Chondrocyte (in vitro differentiated cells): ENCODE measurements at regions not wholly inside any gene's neighbourhood (a gene's known extent, or its start where the extent isn't known, plus 50 kb on each side); places are given as distances from the start of the nearest gene placed in this dataset.

Experiments
- DNase-seq: peaks from one replicate; pipeline ENCODE4 v3.0.0; 2021; ENCODE audit warnings: mixed read lengths, low spot score
- H3K27ac Mint-ChIP-seq: one replicate; pipeline ENCODE4 v1.8.0; 2021; ENCODE audit warnings: mild to moderate bottlenecking, moderate library complexity, mixed read lengths; ENCODE audit not compliant: unreplicated experiment
- H3K27me3 Mint-ChIP-seq: 2 replicates; pipeline ENCODE4 v1.8.0; 2021; ENCODE audit warnings: low read depth, mixed read lengths
- H3K36me3 Mint-ChIP-seq: 2 replicates; pipeline ENCODE4 v1.8.0; 2021; ENCODE audit warnings: low read depth, mixed read lengths
- H3K4me1 Mint-ChIP-seq: 2 replicates; pipeline ENCODE4 v1.8.0; 2021; ENCODE audit warnings: low read depth, mild to moderate bottlenecking, mixed read lengths
- H3K4me3 Mint-ChIP-seq: one replicate; pipeline ENCODE4 v1.8.0; 2021; ENCODE audit warnings: mild to moderate bottlenecking, moderate library complexity, mixed read lengths; ENCODE audit not compliant: unreplicated experiment
- H3K9me3 Mint-ChIP-seq: 2 replicates; pipeline ENCODE4 v1.8.0; 2021; ENCODE audit warnings: low read depth, mixed read lengths
- CTCF ChIP-seq: fragments of 200-600 bp; sonication (generic); IDR thresholded peaks from 2 replicates; pipeline ENCODE4 v1.5.0; 2021; ENCODE audit warnings: antibody characterized with exemption, mild to moderate bottlenecking, moderate library complexity

GRCh38 chr15:39406485-39406884 lies 174.4 kb upstream of the THBS1 start:
- no peak overlapping the region for H3K4me3 Mint-ChIP-seq
- H3K36me3 Mint-ChIP-seq: no peaks in the 10 kb centered on the region
- no peaks in the 10 kb centered on the region for H3K27me3 Mint-ChIP-seq
- H3K4me1 Mint-ChIP-seq: peaks cover 21% of the 10 kb centered on the region
- no peaks in the 10 kb centered on the region for H3K9me3 Mint-ChIP-seq
- no peak overlapping the region for H3K27ac Mint-ChIP-seq
- DNase-seq: no peak
- TF ChIP-seq CTCF: no peak

- H3K4me1 Mint-ChIP-seq: peaks cover 21% of the 10 kb centered on the region
These were observed 173.8 kb upstream of the THBS1 start for GRCh38 chr15:39407116-39407515.

GRCh38 chr15:39409876-39410530 lies 170.9 kb upstream of the THBS1 start:
- no peak overlapping the region for H3K4me3 Mint-ChIP-seq
- no peaks in the 10 kb centered on the region for H3K27me3 Mint-ChIP-seq
- TF ChIP-seq CTCF: no peak
- no peaks in the 10 kb centered on the region for H3K9me3 Mint-ChIP-seq
- DNase-seq: no peak
- no peak overlapping the region for H3K27ac Mint-ChIP-seq
- no peaks in the 10 kb centered on the region for H3K36me3 Mint-ChIP-seq
- H3K4me1 Mint-ChIP-seq: peaks cover 4% of the 10 kb centered on the region

More at GRCh38 chr15:39407116-39407515, 173.8 kb upstream of the THBS1 start:
- H3K36me3 Mint-ChIP-seq: no peaks in the 10 kb centered on the region
- H3K27ac Mint-ChIP-seq: no peak overlapping the region
- TF ChIP-seq CTCF: no peak
- H3K9me3 Mint-ChIP-seq: no peaks in the 10 kb centered on the region
- DNase-seq: no peak
- H3K4me3 Mint-ChIP-seq: no peak overlapping the region
- no peaks in the 10 kb centered on the region for H3K27me3 Mint-ChIP-seq

- no peak for TF ChIP-seq CTCF
- Mint-ChIP-seq H3K36me3 (no peaks in the 10 kb centered on the region), H3K27me3 (no peaks in the 10 kb centered on the region), H3K27ac (no peak overlapping the region), H3K4me3 (no peak overlapping the region), H3K4me1 (no peaks in the 10 kb centered on the region), H3K9me3 (no peaks in the 10 kb centered on the region)
- no peak for DNase-seq
These were observed 169.5 kb upstream of the THBS1 start for GRCh38 chr15:39411102-39411989.

- H3K36me3 Mint-ChIP-seq: no peaks in the 10 kb centered on the region
- no peak for TF ChIP-seq CTCF
- H3K9me3 Mint-ChIP-seq: peaks cover 5% of the 10 kb centered on the region
- no peak overlapping the region for H3K4me3 Mint-ChIP-seq
- no peaks in the 10 kb centered on the region for H3K4me1 Mint-ChIP-seq
- no peak for DNase-seq
- no peaks in the 10 kb centered on the region for H3K27me3 Mint-ChIP-seq
- no peak overlapping the region for H3K27ac Mint-ChIP-seq
These were observed 167.3 kb upstream of the THBS1 start for GRCh38 chr15:39413558-39413957.
